Bronchial epithelial cell (primary cell): ENCODE measurements at regions not wholly inside any gene's neighbourhood (a gene's known extent, or its start where the extent isn't known, plus 50 kb on each side); places are given as distances from the start of the nearest gene placed in this dataset.

Experiments
- DNase-seq: peaks from one replicate; pipeline ENCODE4 v3.0.0-alpha.2; 2010; ENCODE audit warnings: low read depth
- FAIRE-seq: peaks from 2 replicates; lab custom pipeline; 2011; peaks lifted over from hg19 to GRCh38; lab: Jason Lieb, UNC
- H3K27me3 ChIP-seq: 2 replicates; pipeline ENCODE4 v1.5.1; 2011; ENCODE audit warnings: low read length; ENCODE audit not compliant: control insufficient read depth, insufficient read depth
- H3K36me3 ChIP-seq: 2 replicates; pipeline ENCODE4 v1.5.1; 2011; ENCODE audit warnings: low read length; ENCODE audit not compliant: control insufficient read depth, insufficient read depth
- H3K4me3 ChIP-seq: 2 replicates; pipeline ENCODE4 v1.5.1; 2011; ENCODE audit warnings: mild to moderate bottlenecking, low read depth, low read length, control low read depth
- CTCF ChIP-seq: IDR thresholded peaks from 2 replicates; pipeline ENCODE4 v1.5.1; 2011; ENCODE audit warnings: mild to moderate bottlenecking, moderate library complexity, low read length, control low read depth, inconsistent platforms; ENCODE audit not compliant: insufficient read depth, severe bottlenecking

GRCh38 chr15:69686626-69687025 is 234.0 kb downstream of the RPLP1 start:
- no peak overlapping the region for H3K4me3 ChIP-seq
- no peak for DNase-seq
- no peak for TF ChIP-seq CTCF
- H3K36me3 ChIP-seq, result no peaks in the 10 kb centered on the region
- peaks cover 2% of the 10 kb centered on the region for H3K27me3 ChIP-seq
- FAIRE-seq, result no peak

GRCh38 chr15:69689133-69689532 is 236.5 kb downstream of the RPLP1 start:
- peaks cover 10% of the 10 kb centered on the region for H3K27me3 ChIP-seq
- H3K4me3 ChIP-seq, result no peak overlapping the region
- TF ChIP-seq CTCF, result no peak
- FAIRE-seq (no peak), DNase-seq (no peak)
- no peaks in the 10 kb centered on the region for H3K36me3 ChIP-seq

- Histone ChIP-seq H3K27me3 (peaks cover 9% of the 10 kb centered on the region), H3K4me3 (no peak overlapping the region), H3K36me3 (no peaks in the 10 kb centered on the region)
- FAIRE-seq (no peak), DNase-seq (no peak)
- no peak for TF ChIP-seq CTCF
Observed at GRCh38 chr15:69691307-69692015, 238.8 kb downstream of the RPLP1 start.

- Histone ChIP-seq H3K4me3 (no peak overlapping the region), H3K27me3 (peaks cover 11% of the 10 kb centered on the region), H3K36me3 (no peaks in the 10 kb centered on the region)
- FAIRE-seq (no peak), DNase-seq (no peak)
- TF ChIP-seq CTCF, result no peak
Observed at GRCh38 chr15:69692342-69692741, 239.7 kb downstream of the RPLP1 start.

- no peak for TF ChIP-seq CTCF
- DNase-seq (no peak), FAIRE-seq (no peak)
- no peaks in the 10 kb centered on the region for H3K36me3 ChIP-seq
- H3K4me3 ChIP-seq, result no peak overlapping the region
- H3K27me3 ChIP-seq, result peaks cover 11% of the 10 kb centered on the region
Observed at GRCh38 chr15:69693059-69693458, 240.4 kb downstream of the RPLP1 start.

- H3K27me3 ChIP-seq, result peaks cover 13% of the 10 kb centered on the region
- no peak overlapping the region for H3K4me3 ChIP-seq
- DNase-seq (no peak), FAIRE-seq (no peak)
- no peaks in the 10 kb centered on the region for H3K36me3 ChIP-seq
- no peak for TF ChIP-seq CTCF
Observed at GRCh38 chr15:69696946-69697345, 244.3 kb downstream of the RPLP1 start.
